ENCODE measurements at regions not wholly inside any gene's neighbourhood (a gene's known extent, or its start where the extent isn't known, plus 50 kb on each side); places are given as distances from the start of the nearest gene placed in this dataset.

- Histone ChIP-seq H4K8ac (ENCODE audit: low read depth in 2 of 2, low read length in 2 of 2) (no peak overlapping the region), H4K5ac (ENCODE audit: low read depth, low read length) (no peak overlapping the region), H2BK120ac (ENCODE audit: low read depth, low read length) (no peak overlapping the region), H4K20me1 (ENCODE audit: insufficient read depth, low read length) (no peaks in the 10 kb centered on the region), H3K23ac (ENCODE audit: low read depth, low read length) (no peak overlapping the region), H3K4ac (ENCODE audit: low read depth, low read length) (no peak overlapping the region), H3K4me2 (ENCODE audit: low read depth, low read length) (no peak overlapping the region), H2AK9ac (replicated peaks; ENCODE audit: low read depth, low read length, poor library complexity) (no peak overlapping the region), H3K9ac (ENCODE audit: low read depth, low read length) (no peak overlapping the region), H3K27me3 (ENCODE audit: control insufficient read depth, insufficient read depth, low read length) (no peaks in the 10 kb centered on the region), H3K56ac (ENCODE audit: extremely low read depth, insufficient read depth, low read length) (no peak overlapping the region), H2BK20ac (ENCODE audit: low read depth, low read length) (no peak overlapping the region), H3K27ac (ENCODE audit: insufficient read depth, low read length) (no peak overlapping the region), H3K36me3 (ENCODE audit: control insufficient read depth, insufficient read depth, low read length) (no peaks in the 10 kb centered on the region), H2BK15ac (ENCODE audit: low read depth, low read length) (no peak overlapping the region), H3K4me3 (ENCODE audit: insufficient read depth, low read depth, low read length) (no peak overlapping the region), H3K4me1 (ENCODE audit: control insufficient read depth, insufficient read depth, low read length) (no peaks in the 10 kb centered on the region), H4K91ac (ENCODE audit: insufficient read depth, low read depth, low read length) (no peak overlapping the region), H3K9me3 (ENCODE audit: control insufficient read depth, insufficient read depth, low read length) (no peaks in the 10 kb centered on the region; the same call in 1 of the 2 replicates), H2AFZ (replicated peaks; ENCODE audit: low read length, poor library complexity) (no peak overlapping the region), H2AK5ac (ENCODE audit: low read depth, low read length) (no peak overlapping the region), H3K14ac (replicated peaks; ENCODE audit: low read depth, low read length) (no peak overlapping the region), H3K79me1 (ENCODE audit: low read depth in 1 of 2, low read length in 2 of 2) (no peaks in the 10 kb centered on the region), H3K18ac (ENCODE audit: low read depth, low read length) (no peak overlapping the region), H2BK5ac (ENCODE audit: low read depth, low read length, poor library complexity, severe bottlenecking) (no peak overlapping the region), H3K9me1 (ENCODE audit: insufficient read depth, low read length) (no peaks in the 10 kb centered on the region)
- ChIA-PET POLR2A (ENCODE audit: unreplicated experiment) (no interaction called here), CTCF (no interaction called here)
- DNase-seq (no peak), ATAC-seq (ENCODE audit: low read depth) (no peak)
- intact Hi-C loops (cut with micrococcal nuclease): no loop called here
- dilution Hi-C loops (cut with HindIII; ENCODE audit: low sequenced_read_pairs, unreplicated experiment): no loop called here
- TF ChIP-seq MXI1 (IDR thresholded peaks at IDR 0.05; ENCODE audit: borderline replicate concordance, low read depth, low read length): no peak
- no peak for TF ChIP-seq SMC3 (IDR thresholded peaks at IDR 0.05; ENCODE audit: low read depth, low read length)
- TF ChIP-seq RFX5 (IDR thresholded peaks at IDR 0.05; ENCODE audit: low read depth, low read length): no peak
- no peak for TF ChIP-seq RCOR1 (IDR thresholded peaks at IDR 0.05; ENCODE audit: insufficient replicate concordance, low read length)
- TF ChIP-seq MAFK (IDR thresholded peaks at IDR 0.05; ENCODE audit: low read depth, low read length): no peak
- no TSS peak for BruUV-seq (replicated peaks)
- in situ Hi-C loops (cut with MboI; ENCODE audit: low sequenced_read_pairs): no loop called here
- no CpG with 5 or more reads among the region's 2 CpGs for WGBS, 2 experiments (ENCODE audit: extremely low coverage in 2 of 2, insufficient read length in 1 of 2)
These were observed 300.9 kb downstream of the SPIN4 start for GRCh38 chrX:63050225-63050624.
